ENCODE measurements at regions not wholly inside any gene's neighbourhood (a gene's known extent, or its start where the extent isn't known, plus 50 kb on each side); places are given as distances from the start of the nearest gene placed in this dataset.

GRCh38 chr1:168792592-168793125 lies 63.7 kb upstream of the DPT start:
- no peak for DNase-seq (ENCODE audit: low read depth)
- H3K4me3 ChIP-seq (replicated peaks; ENCODE audit: low read depth, low read length), result no peak overlapping the region
- TF ChIP-seq CTCF (IDR thresholded peaks at IDR 0.05; ENCODE audit: low read length, missing control alignments), result no peak

- TF ChIP-seq CTCF (IDR thresholded peaks at IDR 0.05; ENCODE audit: low read length, missing control alignments), result no peak
Measured at GRCh38 chr1:168794057-168794456, 65.1 kb upstream of the DPT start.

GRCh38 chr1:168795681-168796080 lies 66.7 kb upstream of the DPT start:
- TF ChIP-seq CTCF (IDR thresholded peaks at IDR 0.05; ENCODE audit: low read length, missing control alignments), result no peak
- no peak for DNase-seq (ENCODE audit: low read depth)
- H3K4me3 ChIP-seq (replicated peaks; ENCODE audit: low read depth, low read length), result no peak overlapping the region

More at GRCh38 chr1:168794057-168794456, 65.1 kb upstream of the DPT start:
- no peak overlapping the region for H3K4me3 ChIP-seq (replicated peaks; ENCODE audit: low read depth, low read length)
- DNase-seq (ENCODE audit: low read depth), result no peak

- no peak for DNase-seq (ENCODE audit: low read depth)
- TF ChIP-seq CTCF (IDR thresholded peaks at IDR 0.05; ENCODE audit: low read length, missing control alignments), result no peak
- no peak overlapping the region for H3K4me3 ChIP-seq (replicated peaks; ENCODE audit: low read depth, low read length)
Measured at GRCh38 chr1:168799927-168800605, 71.1 kb upstream of the DPT start.

GRCh38 chr1:168801032-168801745 lies 72.2 kb upstream of the DPT start:
- no peak for DNase-seq (ENCODE audit: low read depth)
- TF ChIP-seq CTCF (IDR thresholded peaks at IDR 0.05; ENCODE audit: low read length, missing control alignments), result no peak
- H3K4me3 ChIP-seq (replicated peaks; ENCODE audit: low read depth, low read length), result no peak overlapping the region

GRCh38 chr1:168803806-168804510 lies 75.0 kb upstream of the DPT start:
- TF ChIP-seq CTCF (IDR thresholded peaks at IDR 0.05; ENCODE audit: low read length, missing control alignments), result no peak
- no peak overlapping the region for H3K4me3 ChIP-seq (replicated peaks; ENCODE audit: low read depth, low read length)
- DNase-seq (ENCODE audit: low read depth), result no peak

Measured in fibroblast of pulmonary artery (primary cell).